ENCODE measurements at regions not wholly inside any gene's neighbourhood (a gene's known extent, or its start where the extent isn't known, plus 50 kb on each side); places are given as distances from the start of the nearest gene placed in this dataset.

- no peak for FAIRE-seq
- peaks cover 0 to 18% (median 2%) of the 10 kb centered on the region in 3 donors for H3K4me1 ChIP-seq (ENCODE audit: control insufficient read depth in 3 of 3, insufficient read depth in 2 of 3, low read depth in 1 of 3, low read length in 2 of 3)
- WGBS, 3 donors: 65 to 83% (median 71%) methylated on average over 2 of the region's 2 CpGs
These were observed 114.6 kb upstream of the MAGI3 start for GRCh38 chr1:113275691-113276090.

DNA sequence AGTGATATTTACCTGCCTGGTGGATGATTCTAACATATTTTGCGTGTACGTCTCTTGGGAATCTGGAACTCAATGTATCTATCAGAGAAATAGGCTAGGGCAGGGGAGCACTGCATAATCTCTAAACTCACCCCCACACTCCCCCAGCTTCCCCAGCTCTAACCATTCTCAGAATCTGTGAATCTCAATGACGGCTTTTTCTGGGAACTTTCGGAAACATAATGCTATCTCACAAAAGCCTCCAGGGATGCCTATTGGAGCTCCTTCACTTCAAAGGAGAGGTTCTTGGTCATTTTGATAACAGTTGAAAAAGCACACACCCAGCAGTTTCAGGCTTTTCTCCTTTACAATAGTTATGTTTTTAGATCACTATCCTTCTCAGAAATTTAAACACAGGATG is 113.8 kb upstream of the MAGI3 start:
- Histone ChIP-seq H3K4me1 (ENCODE audit: control insufficient read depth in 3 of 3, insufficient read depth in 2 of 3, low read depth in 1 of 3, low read length in 2 of 3) (peaks cover 0 to 19% (median 3%) of the 10 kb centered on the region in 3 donors), H3K9me3 (ENCODE audit: control insufficient read depth in 2 of 2, insufficient read depth in 1 of 2, low read depth in 1 of 2, low read length in 1 of 2) (no peaks in the 10 kb centered on the region), H3K4me3 (ENCODE audit: low read depth in 1 of 3, low read length in 3 of 3) (no peak overlapping the region), H3K27ac (ENCODE audit: low read depth in 1 of 3, low read length in 2 of 3) (no peak overlapping the region), H3K27me3 (ENCODE audit: control insufficient read depth in 3 of 3, insufficient read depth in 3 of 3, low read length in 3 of 3) (no peaks in the 10 kb centered on the region), H3K36me3 (ENCODE audit: control insufficient read depth in 3 of 3, insufficient read depth in 2 of 3, low read depth in 1 of 3, low read length in 3 of 3) (no peaks in the 10 kb centered on the region)
- FAIRE-seq (no peak), DNase-seq (no peak)
- WGBS, 3 donors: 91 to 95% (median 95%) methylated on average over 4 of the region's 4 CpGs

More at GRCh38 chr1:113275691-113276090, 114.6 kb upstream of the MAGI3 start:
- Histone ChIP-seq H3K36me3 (ENCODE audit: control insufficient read depth in 3 of 3, insufficient read depth in 2 of 3, low read depth in 1 of 3, low read length in 3 of 3) (no peaks in the 10 kb centered on the region), H3K27me3 (ENCODE audit: control insufficient read depth in 3 of 3, insufficient read depth in 3 of 3, low read length in 3 of 3) (no peaks in the 10 kb centered on the region), H3K27ac (ENCODE audit: low read depth in 1 of 3, low read length in 2 of 3) (no peak overlapping the region), H3K9me3 (ENCODE audit: control insufficient read depth in 2 of 2, insufficient read depth in 1 of 2, low read depth in 1 of 2, low read length in 1 of 2) (no peaks in the 10 kb centered on the region), H3K4me3 (ENCODE audit: low read depth in 1 of 3, low read length in 3 of 3) (no peak overlapping the region)
- peak; percentile 21 to 29 for DNase-seq

DNA sequence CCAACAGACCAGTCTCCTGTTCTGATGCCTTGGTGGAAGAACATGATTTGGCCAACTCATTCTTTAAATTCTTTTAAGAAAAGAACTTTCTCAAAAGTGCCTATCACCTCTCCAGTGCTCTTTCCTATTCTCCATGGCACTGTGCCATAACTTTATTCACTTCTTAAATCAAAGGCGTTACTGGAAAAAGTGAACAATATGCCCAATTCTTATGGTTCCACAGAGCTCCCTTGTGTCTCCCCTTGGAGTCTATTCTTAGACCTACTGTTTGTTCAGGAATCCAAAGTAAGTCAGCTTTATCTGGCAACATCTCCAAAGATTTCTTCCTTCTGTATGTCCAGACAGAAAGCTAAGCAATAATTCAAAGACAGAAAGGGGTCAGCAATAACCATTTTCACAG is 111.9 kb upstream of the MAGI3 start:
- no peak for FAIRE-seq
- Histone ChIP-seq H3K27me3 (ENCODE audit: control insufficient read depth in 3 of 3, insufficient read depth in 3 of 3, low read length in 3 of 3) (no peaks in the 10 kb centered on the region), H3K4me1 (ENCODE audit: control insufficient read depth in 3 of 3, insufficient read depth in 2 of 3, low read depth in 1 of 3, low read length in 2 of 3) (peaks cover 0 to 21% (median 3%) of the 10 kb centered on the region in 3 donors), H3K9me3 (ENCODE audit: control insufficient read depth in 2 of 2, insufficient read depth in 1 of 2, low read depth in 1 of 2, low read length in 1 of 2) (no peaks in the 10 kb centered on the region), H3K27ac (ENCODE audit: low read depth in 1 of 3, low read length in 2 of 3) (no peak overlapping the region), H3K36me3 (ENCODE audit: control insufficient read depth in 3 of 3, insufficient read depth in 2 of 3, low read depth in 1 of 3, low read length in 3 of 3) (no peaks in the 10 kb centered on the region), H3K4me3 (ENCODE audit: low read depth in 1 of 3, low read length in 3 of 3) (no peak overlapping the region)
- 73 to 91% (median 86%) methylated on average over 1 of the region's 1 CpG for WGBS, 3 donors
- DNase-seq: no peak

DNA sequence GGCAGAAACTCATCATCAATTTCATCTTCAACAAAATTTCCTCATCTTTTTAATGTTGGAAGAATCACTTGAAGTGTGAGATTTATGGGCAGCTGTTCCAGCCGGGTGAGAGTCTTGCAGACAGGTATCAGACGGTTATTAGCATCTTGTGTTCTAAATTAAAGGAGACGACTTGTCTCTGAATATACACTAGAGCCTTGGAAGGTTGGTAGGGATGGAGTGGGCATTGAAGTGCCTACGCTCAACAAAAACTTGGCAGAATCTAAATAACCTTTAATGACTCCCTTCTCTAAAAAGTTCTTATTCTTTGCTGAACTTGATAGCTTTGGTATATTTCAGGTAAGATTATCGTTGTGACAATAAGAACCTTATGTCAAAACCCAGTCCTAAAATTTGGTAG is 111.5 kb upstream of the MAGI3 start:
- FAIRE-seq: no peak
- no peak overlapping the region for H3K27ac ChIP-seq (ENCODE audit: low read depth in 1 of 3, low read length in 2 of 3)
- no peaks in the 10 kb centered on the region for H3K36me3 ChIP-seq (ENCODE audit: control insufficient read depth in 3 of 3, insufficient read depth in 2 of 3, low read depth in 1 of 3, low read length in 3 of 3)
- H3K27me3 ChIP-seq (ENCODE audit: control insufficient read depth in 3 of 3, insufficient read depth in 3 of 3, low read length in 3 of 3): no peaks in the 10 kb centered on the region
- DNase-seq: no peak
- WGBS, 3 donors: 88 to 94% (median 89%) methylated on average over 5 of the region's 5 CpGs
- H3K9me3 ChIP-seq (ENCODE audit: control insufficient read depth in 2 of 2, insufficient read depth in 1 of 2, low read depth in 1 of 2, low read length in 1 of 2): no peaks in the 10 kb centered on the region
- H3K4me3 ChIP-seq (ENCODE audit: low read depth in 1 of 3, low read length in 3 of 3): no peak overlapping the region
- peaks cover 0 to 21% (median 3%) of the 10 kb centered on the region in 3 donors for H3K4me1 ChIP-seq (ENCODE audit: control insufficient read depth in 3 of 3, insufficient read depth in 2 of 3, low read depth in 1 of 3, low read length in 2 of 3)

- peak; percentile 48 to 65 for DNase-seq
- peak overlapping the region in 1 of 3 donors; percentile 63 for H3K27ac ChIP-seq (ENCODE audit: low read depth in 1 of 3, low read length in 2 of 3)
- WGBS, 3 donors: 71 to 80% (median 74%) methylated on average over 3 of the region's 3 CpGs
These were observed 110.4 kb upstream of the MAGI3 start for GRCh38 chr1:113279776-113280391.

DNA sequence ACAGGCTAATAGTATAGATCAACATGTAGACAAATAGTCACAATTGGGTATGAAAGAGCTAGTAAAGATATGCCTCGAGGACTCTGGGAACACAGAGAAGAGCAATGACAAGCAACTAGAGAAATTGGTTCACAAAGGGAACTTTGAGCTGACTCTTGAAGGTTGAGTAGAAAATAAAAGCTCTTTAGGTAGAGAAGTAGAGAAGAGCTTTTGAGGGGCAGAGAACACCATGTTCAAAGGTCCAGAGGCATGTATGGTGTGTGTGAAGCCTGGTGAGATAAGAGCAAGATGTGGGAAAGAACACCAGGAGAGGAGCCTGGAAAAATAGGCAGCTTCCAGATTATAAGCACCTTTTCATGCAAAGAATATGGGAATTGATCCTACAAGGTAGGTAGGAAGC is 109.7 kb upstream of the MAGI3 start:
- Histone ChIP-seq H3K27me3 (ENCODE audit: control insufficient read depth in 3 of 3, insufficient read depth in 3 of 3, low read length in 3 of 3) (no peaks in the 10 kb centered on the region), H3K4me1 (ENCODE audit: control insufficient read depth in 3 of 3, insufficient read depth in 2 of 3, low read depth in 1 of 3, low read length in 2 of 3) (peaks cover 0 to 21% (median 3%) of the 10 kb centered on the region in 3 donors), H3K9me3 (ENCODE audit: control insufficient read depth in 2 of 2, insufficient read depth in 1 of 2, low read depth in 1 of 2, low read length in 1 of 2) (no peaks in the 10 kb centered on the region), H3K4me3 (ENCODE audit: low read depth in 1 of 3, low read length in 3 of 3) (no peak overlapping the region), H3K36me3 (ENCODE audit: control insufficient read depth in 3 of 3, insufficient read depth in 2 of 3, low read depth in 1 of 3, low read length in 3 of 3) (no peaks in the 10 kb centered on the region), H3K27ac (ENCODE audit: low read depth in 1 of 3, low read length in 2 of 3) (peak overlapping the region in 1 of 3 donors; percentile 63)
- FAIRE-seq (no peak), DNase-seq (peak; percentile 35 to 68)
- 32 to 70% (median 47%) methylated on average over 1 of the region's 1 CpG for WGBS, 3 donors

More at GRCh38 chr1:113279776-113280391, 110.4 kb upstream of the MAGI3 start:
- H3K4me1 ChIP-seq (ENCODE audit: control insufficient read depth in 3 of 3, insufficient read depth in 2 of 3, low read depth in 1 of 3, low read length in 2 of 3): peaks cover 0 to 21% (median 3%) of the 10 kb centered on the region in 3 donors
- H3K9me3 ChIP-seq (ENCODE audit: control insufficient read depth in 2 of 2, insufficient read depth in 1 of 2, low read depth in 1 of 2, low read length in 1 of 2): no peaks in the 10 kb centered on the region
- no peak overlapping the region for H3K4me3 ChIP-seq (ENCODE audit: low read depth in 1 of 3, low read length in 3 of 3)
- no peaks in the 10 kb centered on the region for H3K27me3 ChIP-seq (ENCODE audit: control insufficient read depth in 3 of 3, insufficient read depth in 3 of 3, low read length in 3 of 3)
- FAIRE-seq: no peak
- H3K36me3 ChIP-seq (ENCODE audit: control insufficient read depth in 3 of 3, insufficient read depth in 2 of 3, low read depth in 1 of 3, low read length in 3 of 3): no peaks in the 10 kb centered on the region

GRCh38 chr1:113281550-113281949 is 108.8 kb upstream of the MAGI3 start:
- no peak for FAIRE-seq
- DNase-seq: peak in 1 of 2 donors; percentile 27
- H3K4me3 ChIP-seq (ENCODE audit: low read depth in 1 of 3, low read length in 3 of 3): no peak overlapping the region
- no peak overlapping the region for H3K27ac ChIP-seq (ENCODE audit: low read depth in 1 of 3, low read length in 2 of 3)
- H3K9me3 ChIP-seq (ENCODE audit: control insufficient read depth in 2 of 2, insufficient read depth in 1 of 2, low read depth in 1 of 2, low read length in 1 of 2): no peaks in the 10 kb centered on the region
- no peaks in the 10 kb centered on the region for H3K27me3 ChIP-seq (ENCODE audit: control insufficient read depth in 3 of 3, insufficient read depth in 3 of 3, low read length in 3 of 3)
- H3K36me3 ChIP-seq (ENCODE audit: control insufficient read depth in 3 of 3, insufficient read depth in 2 of 3, low read depth in 1 of 3, low read length in 3 of 3): no peaks in the 10 kb centered on the region
- peaks cover 0 to 24% (median 3%) of the 10 kb centered on the region in 3 donors for H3K4me1 ChIP-seq (ENCODE audit: control insufficient read depth in 3 of 3, insufficient read depth in 2 of 3, low read depth in 1 of 3, low read length in 2 of 3)

DNA sequence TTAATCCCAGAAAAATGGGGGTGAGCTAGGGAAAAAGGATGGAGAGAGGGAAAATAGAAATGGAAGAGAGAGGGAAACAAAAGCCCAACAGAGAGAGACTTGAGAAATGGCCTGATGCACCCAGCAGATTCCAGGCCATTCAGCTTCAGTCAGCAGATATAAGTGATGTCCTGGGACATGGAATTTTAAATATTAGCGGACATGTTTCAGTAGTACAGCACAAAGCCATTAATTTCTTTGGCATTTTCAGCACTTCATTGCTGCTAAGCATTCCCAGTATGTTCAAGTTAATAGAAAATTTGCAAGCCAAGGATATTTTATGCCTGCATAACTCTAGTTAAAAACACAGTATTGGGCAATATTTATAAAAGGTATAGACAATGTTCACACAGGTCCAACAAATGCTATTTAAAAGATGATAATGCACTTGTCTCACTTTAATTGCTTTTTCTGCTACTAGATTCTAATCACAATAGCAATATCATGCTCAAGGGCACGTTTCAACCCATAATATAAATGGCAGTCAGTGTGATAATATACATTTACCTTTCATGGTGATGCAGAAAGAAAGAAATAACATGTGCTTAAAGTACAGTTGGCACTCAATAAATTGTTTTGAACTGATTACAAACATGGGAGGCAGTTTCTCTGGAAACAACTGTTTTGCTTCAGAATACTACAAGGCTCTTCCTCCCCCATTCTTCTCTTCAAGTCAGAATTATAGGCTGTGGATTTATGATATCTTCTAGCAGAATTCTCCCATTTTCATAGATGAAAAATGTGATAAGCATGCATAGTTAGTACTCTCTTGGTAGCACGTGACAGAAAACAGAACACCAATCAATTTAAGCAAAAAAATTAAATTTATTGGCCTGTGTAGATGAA is 108.1 kb upstream of the MAGI3 start:
- H3K4me1 ChIP-seq (ENCODE audit: control insufficient read depth in 3 of 3, insufficient read depth in 2 of 3, low read depth in 1 of 3, low read length in 2 of 3): peaks cover 0 to 24% (median 3%) of the 10 kb centered on the region in 3 donors
- FAIRE-seq: no peak
- WGBS, 3 donors: 60 to 69% (median 65%) methylated on average over 3 of the region's 3 CpGs

More for the DNA sequence above, 108.1 kb upstream of the MAGI3 start:
- DNase-seq: no peak
- Histone ChIP-seq H3K4me3 (ENCODE audit: low read depth in 1 of 3, low read length in 3 of 3) (no peak overlapping the region), H3K27me3 (ENCODE audit: control insufficient read depth in 3 of 3, insufficient read depth in 3 of 3, low read length in 3 of 3) (no peaks in the 10 kb centered on the region), H3K36me3 (ENCODE audit: control insufficient read depth in 3 of 3, insufficient read depth in 2 of 3, low read depth in 1 of 3, low read length in 3 of 3) (no peaks in the 10 kb centered on the region), H3K27ac (ENCODE audit: low read depth in 1 of 3, low read length in 2 of 3) (no peak overlapping the region), H3K9me3 (ENCODE audit: control insufficient read depth in 2 of 2, insufficient read depth in 1 of 2, low read depth in 1 of 2, low read length in 1 of 2) (no peaks in the 10 kb centered on the region)
